Left colon (tissue), 2 donors: ENCODE measurements at regions not wholly inside any gene's neighbourhood (a gene's known extent, or its start where the extent isn't known, plus 50 kb on each side); places are given as distances from the start of the nearest gene placed in this dataset.

ENCODE experiments used
- ATAC-seq: fragments of 200-7000 bp; cut with Tn5 transposase; one replicate; pipeline ENCODE4 v1.9.1; 2020; ENCODE audit warnings: mild to moderate bottlenecking, moderate library complexity
- DNase-seq, 2 donors: peaks; one replicate each; pipeline ENCODE4 v3.0.0-alpha.2; 2020
- intact Hi-C, 2 donors: fragments of 100-400 bp; cut with DNase I in 1 of 2; cut with micrococcal nuclease in 1 of 2; formaldehyde crosslinking; loops; one replicate each; pipeline versions ENCODE4 v1.11.2 to v1.14.0; 2022; cut with DNase I, micrococcal nuclease
- donor health status: DM: no; HTN: no; CAD: no.
- donor health status: DM: yes; HTN: yes; CAD: no.

DNA sequence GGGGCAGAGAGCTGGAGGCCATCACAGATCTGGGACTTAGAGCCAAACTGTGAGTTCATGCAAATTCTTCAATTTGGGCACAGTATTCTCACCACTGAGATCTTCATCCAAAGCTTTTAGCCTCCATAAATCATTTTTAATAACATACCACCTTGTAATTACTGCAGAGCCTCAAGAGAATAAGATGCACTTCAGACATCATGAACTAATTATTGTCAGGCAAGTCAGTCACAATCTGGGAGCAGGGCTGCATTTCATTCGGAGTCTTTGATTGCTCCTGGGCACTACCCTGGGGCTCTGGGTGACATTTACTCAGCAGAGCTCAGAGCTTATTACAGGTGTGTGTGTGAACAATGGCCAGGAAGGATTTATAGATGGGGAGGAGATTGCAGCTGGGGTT is 623.7 kb downstream of the PTPRU start:
- ATAC-seq, result no peak
- intact Hi-C loops, result no loop called here

GRCh38 chr1:29859126-29859525 is 622.8 kb downstream of the PTPRU start:
- intact Hi-C loops, result no loop called here
- ATAC-seq (no peak), DNase-seq (no peak)

More for the DNA sequence above, 623.7 kb downstream of the PTPRU start:
- DNase-seq, result no peak

DNA sequence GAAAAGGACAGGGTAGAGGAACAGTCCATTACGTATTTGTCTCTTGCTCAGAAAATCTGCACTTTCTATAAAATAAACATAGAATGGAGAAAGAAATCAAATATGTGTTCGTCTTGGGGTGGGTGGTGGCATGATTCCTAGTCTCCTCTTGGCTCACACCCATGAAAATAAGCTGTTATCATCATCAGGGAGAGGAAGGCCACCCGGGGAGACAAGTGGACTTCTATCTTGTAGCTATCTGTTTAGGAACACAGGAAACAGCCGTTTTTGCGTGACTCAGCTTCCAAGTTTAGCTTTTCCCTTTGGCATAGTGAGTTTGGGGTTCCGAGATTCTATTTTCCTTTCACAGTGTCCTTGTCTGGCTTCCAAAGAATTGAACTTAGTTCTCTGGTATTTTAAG is 622.3 kb downstream of the PTPRU start:
- intact Hi-C loops, result no loop called here
- DNase-seq, result no peak
- ATAC-seq, result no peak

DNA sequence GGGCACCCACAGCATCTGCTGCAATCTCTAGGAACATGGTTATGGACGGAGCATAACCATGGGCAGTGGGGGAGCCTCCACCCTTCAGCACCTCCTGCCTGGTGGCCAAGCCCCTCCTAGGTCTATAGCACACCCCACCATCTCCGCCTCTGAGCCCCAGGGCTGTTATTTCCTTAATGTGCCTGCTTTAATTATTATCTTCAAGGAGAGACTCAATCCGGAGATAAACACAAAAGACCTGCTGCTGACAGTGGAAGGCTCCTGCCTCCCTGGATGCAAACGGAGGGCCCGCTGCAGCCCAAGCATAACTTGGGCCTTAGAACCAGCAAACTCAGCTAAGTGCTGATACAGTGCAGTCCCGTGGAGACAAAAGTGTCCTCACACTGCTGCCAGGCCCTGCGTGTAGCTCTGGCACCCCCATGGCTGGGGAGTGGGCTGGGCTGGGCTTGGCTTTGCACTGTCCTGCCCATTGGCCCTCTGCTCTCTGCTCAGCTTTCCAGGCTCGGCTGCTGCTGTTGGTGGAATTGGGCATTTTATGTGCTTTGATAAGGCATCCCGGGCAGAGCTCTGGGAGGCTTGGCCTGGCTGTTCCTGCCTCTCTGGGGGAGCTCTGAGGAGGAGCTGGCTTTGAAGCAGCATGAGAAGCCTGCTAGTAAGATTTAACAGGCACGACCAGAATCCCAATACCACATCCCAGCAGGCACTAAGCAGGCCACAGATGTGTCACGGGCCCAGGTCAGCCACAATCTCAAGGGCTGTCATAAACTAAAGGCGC is 620.2 kb downstream of the PTPRU start:
- intact Hi-C loops, result no loop called here

DNA sequence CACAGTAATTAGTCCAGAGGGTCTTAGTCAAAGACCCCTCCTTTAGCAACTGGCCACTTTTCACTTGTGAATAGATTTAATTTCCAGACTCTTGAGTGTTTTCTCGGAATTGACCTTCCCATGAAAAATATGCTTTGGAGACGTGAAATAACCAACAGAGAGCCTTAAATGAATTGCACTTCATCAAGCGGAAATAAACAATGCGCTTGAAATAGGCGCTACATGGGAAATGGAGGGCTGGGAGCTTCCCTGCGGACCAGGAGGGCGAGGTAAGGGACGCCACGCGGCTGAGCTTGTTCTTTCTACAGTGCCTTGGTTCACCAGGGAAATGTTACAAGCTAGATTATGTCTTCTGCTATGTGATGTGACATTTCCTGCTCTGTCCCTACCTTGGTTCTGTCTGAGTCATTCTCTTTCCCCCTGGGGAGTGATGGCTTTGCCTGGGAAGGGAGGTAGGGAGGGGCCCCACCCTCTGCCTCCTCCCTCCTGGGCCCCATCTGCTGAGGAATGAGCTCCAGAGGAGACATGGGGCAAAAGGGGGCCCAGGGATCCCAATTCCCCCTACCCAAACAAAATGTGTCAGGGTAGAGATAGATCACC is 619.3 kb downstream of the PTPRU start:
- intact Hi-C loops, result no loop called here
- DNase-seq (no peak), ATAC-seq (no peak)

More for the DNA sequence above, 620.2 kb downstream of the PTPRU start:
- ATAC-seq (no peak), DNase-seq (no peak)

- intact Hi-C loops, result no loop called here
Measured at GRCh38 chr1:29854700-29855276, 618.5 kb downstream of the PTPRU start.

DNA sequence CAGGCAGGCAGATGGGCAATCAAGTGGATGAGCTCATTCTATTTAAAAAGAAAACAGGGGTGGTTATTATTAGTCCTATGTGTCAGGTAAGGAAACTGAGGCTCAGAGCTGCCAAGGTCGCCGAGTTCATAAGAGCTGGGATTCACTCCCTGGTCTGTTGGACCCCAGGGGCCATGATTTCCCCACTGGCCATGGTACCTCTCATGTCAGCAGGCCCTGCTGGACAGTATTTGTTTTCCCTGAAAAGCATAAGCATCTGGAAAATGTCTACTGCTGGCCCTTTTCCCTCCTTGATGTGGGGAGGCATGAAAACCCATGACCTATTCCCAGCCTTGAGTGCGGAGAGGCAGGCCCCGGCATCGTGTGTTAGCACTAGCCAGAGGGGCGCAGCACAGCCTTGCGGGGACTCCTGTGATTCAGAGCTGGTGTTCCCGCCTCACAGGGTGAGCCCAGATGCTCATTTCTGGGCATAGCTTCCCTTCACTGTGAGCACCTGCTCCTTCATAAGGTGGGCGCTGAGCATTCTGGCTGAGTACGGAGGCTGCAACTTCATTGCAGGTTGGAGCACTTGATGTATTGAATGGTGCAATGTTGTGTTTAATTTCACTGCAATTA is 617.5 kb downstream of the PTPRU start:
- ATAC-seq (no peak), DNase-seq (no peak)
- intact Hi-C loops, result no loop called here

More at GRCh38 chr1:29854700-29855276, 618.5 kb downstream of the PTPRU start:
- no peak for DNase-seq
- ATAC-seq, result no peak

GRCh38 chr1:29852248-29852647 is 615.9 kb downstream of the PTPRU start:
- intact Hi-C loops, result no loop called here
- DNase-seq, result no peak
- ATAC-seq, result no peak

DNA sequence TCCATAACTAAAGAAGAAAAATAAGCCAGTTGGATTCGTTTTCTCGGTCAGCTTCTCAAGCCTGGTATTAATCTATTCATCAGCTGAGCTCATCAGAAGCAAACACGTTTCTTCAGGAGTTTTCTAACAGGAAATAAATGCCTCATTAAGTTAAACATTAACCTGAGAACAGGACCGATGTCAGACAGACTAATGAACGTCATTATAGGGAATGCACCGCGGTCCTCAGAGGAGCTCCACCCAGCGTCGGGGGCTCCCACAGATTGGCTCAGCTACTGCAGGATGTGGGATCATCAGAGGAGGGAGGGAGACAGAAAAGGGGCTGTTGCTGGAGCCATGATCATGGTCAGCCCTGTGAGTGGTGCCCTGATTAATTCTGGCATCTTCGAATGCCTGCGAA is 615.4 kb downstream of the PTPRU start:
- ATAC-seq (no peak), DNase-seq (no peak)

GRCh38 chr1:29849991-29850757 is 613.9 kb downstream of the PTPRU start:
- intact Hi-C loops, result no loop called here
- DNase-seq, result no peak

More for the DNA sequence above, 615.4 kb downstream of the PTPRU start:
- intact Hi-C loops, result no loop called here

DNA sequence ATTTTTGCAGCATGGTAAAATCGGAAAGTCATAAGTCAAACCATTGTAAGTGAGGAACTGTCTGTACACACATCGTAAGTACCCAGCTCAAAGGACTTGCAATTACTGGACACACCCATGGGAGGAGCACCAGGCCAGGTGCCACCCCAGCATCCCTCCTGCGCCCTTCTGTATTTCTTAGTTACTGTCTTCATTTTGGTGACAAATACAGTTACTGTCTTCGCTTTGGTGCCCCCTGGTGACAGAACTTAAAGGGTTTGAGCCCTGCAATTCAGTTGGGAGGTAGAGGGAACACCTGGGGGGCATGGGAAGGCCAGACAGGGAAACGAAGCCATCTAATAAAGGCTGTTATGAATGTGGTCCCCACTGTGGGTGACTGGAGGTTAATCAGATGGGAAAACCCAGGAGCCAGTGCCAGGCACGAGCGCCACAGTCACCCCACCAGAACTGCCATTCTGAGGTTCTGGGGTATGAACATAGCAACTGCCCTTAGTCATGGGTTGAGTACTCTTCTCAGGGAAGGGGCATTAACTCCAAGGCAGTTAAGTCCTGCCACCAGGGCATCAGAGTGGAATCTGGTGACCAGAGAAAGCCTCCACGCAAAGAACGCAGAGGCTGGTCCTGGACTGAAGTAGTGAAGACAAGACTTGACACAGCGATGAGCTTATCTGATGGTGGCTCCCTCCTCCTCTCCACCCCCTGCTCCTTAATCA is 612.9 kb downstream of the PTPRU start:
- ATAC-seq (peak; percentile 54), DNase-seq (peak in 1 of 2 donors; percentile 48)

More at GRCh38 chr1:29849991-29850757, 613.9 kb downstream of the PTPRU start:
- no peak for ATAC-seq

DNA sequence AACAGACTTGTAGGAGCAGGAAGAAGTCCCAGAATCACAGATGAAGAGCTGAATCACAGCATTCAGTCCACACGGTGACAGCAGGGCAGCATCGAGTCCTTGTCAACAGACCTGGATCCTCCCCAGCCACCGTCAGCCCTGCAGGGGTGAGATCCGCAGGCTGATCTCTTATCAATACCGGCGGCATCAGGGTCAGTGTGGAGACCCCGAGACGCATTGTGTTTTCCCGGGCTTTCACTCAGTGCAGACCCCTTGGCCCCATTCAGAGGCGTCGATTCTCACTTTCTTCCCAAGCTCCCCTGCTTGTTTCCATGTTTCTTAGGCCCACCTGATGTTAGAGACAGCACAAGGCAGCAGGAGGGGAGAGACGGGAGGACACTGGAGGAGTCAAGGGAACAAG is 609.6 kb downstream of the PTPRU start:
- intact Hi-C loops, result no loop called here
- ATAC-seq (no peak), DNase-seq (no peak)

More for the DNA sequence above, 612.9 kb downstream of the PTPRU start:
- intact Hi-C loops, result no loop called here

GRCh38 chr1:29842130-29842529 is 605.8 kb downstream of the PTPRU start:
- ATAC-seq, result no peak
- no peak for DNase-seq
- intact Hi-C loops, result no loop called here

- no peak for DNase-seq
- intact Hi-C loops, result no loop called here
- ATAC-seq, result no peak
Measured at GRCh38 chr1:29839726-29840125, 603.4 kb downstream of the PTPRU start.

- DNase-seq (no peak), ATAC-seq (no peak)
- intact Hi-C loops, result no loop called here
Measured at GRCh38 chr1:29838738-29839320, 602.5 kb downstream of the PTPRU start.

DNA sequence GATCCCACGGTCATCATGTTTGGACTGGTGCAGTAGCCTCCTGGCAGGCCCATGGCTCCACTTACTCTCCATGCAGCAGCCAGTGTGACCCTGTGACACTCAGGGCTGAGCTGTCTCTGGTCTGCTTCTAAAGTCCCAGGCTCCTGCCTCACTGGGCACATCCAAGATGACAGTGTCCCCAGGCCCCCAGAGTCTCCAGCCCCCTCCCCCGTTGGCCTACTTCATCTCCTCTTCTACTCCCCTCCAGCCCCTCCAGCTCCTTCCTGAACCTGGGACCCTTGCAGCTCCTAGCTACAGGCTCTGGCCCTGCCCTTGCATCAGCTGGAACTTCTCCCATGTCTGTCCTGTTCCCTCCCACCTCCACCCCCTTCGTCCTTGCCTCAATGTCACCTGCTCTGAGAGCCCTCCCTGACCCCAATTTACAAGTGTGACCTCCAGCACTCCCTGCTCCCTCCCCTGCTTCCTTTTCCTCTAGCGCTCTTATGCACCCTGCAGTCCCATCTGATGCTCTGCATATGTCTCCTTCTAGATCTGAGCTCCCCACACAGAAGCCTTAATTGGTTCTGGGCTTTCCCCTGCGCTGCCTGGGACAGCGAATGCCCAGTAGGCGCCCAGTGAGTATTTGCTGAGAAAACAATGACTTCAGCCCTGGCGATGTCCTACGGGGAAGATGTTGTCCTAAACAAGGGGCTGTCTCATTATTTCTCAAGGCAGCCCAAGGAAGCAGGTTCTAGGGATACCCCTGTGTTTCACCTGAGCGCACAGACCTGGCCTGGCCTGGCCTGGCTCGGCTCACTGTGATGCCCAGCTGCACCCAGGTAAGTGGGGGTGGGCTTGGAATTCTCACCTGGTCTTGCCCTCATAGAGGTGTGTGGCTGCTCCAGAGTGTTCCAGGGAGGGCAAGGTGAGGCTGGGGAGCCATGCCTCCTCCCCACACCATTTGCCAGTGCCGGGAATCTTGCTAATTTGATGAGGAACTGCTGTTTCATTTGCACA is 600.6 kb downstream of the PTPRU start:
- no peak for DNase-seq
- intact Hi-C loops, result no loop called here
- ATAC-seq, result no peak

- intact Hi-C loops, result no loop called here
Measured at GRCh38 chr1:29835874-29836273, 599.6 kb downstream of the PTPRU start.

More at GRCh38 chr1:29835874-29836273, 599.6 kb downstream of the PTPRU start:
- DNase-seq (no peak), ATAC-seq (no peak)
